Pancreas (tissue), 10 donors: ENCODE measurements at regions not wholly inside any gene's neighbourhood (a gene's known extent, or its start where the extent isn't known, plus 50 kb on each side); places are given as distances from the start of the nearest gene placed in this dataset.

Source experiments
- ATAC-seq, 4 donors: fragments of 200-7000 bp; cut with Tn5 transposase; one replicate each; pipeline versions ENCODE4 v1.8.0 to v1.9.1; 2020; ENCODE audit warnings: mild to moderate bottlenecking in 4 of 4, moderate library complexity in 4 of 4
- DNase-seq, 6 donors: peaks; one replicate each; pipeline ENCODE4 v3.0.0-alpha.2; 2020
- FAIRE-seq: peaks from 2 replicates; lab custom pipeline; 2012; peaks lifted over from hg19 to GRCh38; lab: Jason Lieb, UNC
- H3K27ac ChIP-seq, 4 donors: fragments of 200-600 bp; sonication (generic); 1 replicate in 3 of 4; 2 replicates in 1 of 4; pipeline versions ENCODE4 v1.5.0 to v1.8.0; 2020
- H3K27me3 ChIP-seq, 4 donors: fragments of 200-600 bp; one replicate each; pipeline ENCODE4 v1.8.0; 2021
- H3K36me3 ChIP-seq, 3 donors: fragments of 200-600 bp; sonication (generic) in 1 of 3; one replicate each; pipeline versions ENCODE4 v1.5.0 to v1.8.0; 2020 to 2021
- H3K4me1 ChIP-seq, 3 donors: fragments of 200-600 bp; one replicate each; pipeline ENCODE4 v1.8.0; 2021
- H3K4me3 ChIP-seq, 4 donors: fragments of 200-600 bp; sonication (generic) in 2 of 4; one replicate each; pipeline versions ENCODE4 v1.5.0 to v1.8.0; 2020 to 2021
- H3K9me3 ChIP-seq, 4 donors: fragments of 200-600 bp; one replicate each; pipeline ENCODE4 v1.8.0; 2021
- WGBS, 2 donors: extraction: QIAGEN DNeasy Blood & Tissue Kit; methylation state at CpG; one replicate each; pipeline ENCODE4 v1.1.7; 2013; 5-methylcytosine and 5-hydroxymethylcytosine counted together
- intact Hi-C, 3 donors: fragments of 100-400 bp; cut with DNase I; formaldehyde crosslinking; loops; one replicate each; pipeline versions ENCODE4 v1.11.1 to v1.14.2; 2022
- TF ChIP-seq, protein P1 (sequence below), 4 donors: fragments of 200-600 bp; sonication (generic) in 3 of 4; IDR thresholded peaks; one replicate each; pipeline versions ENCODE4 v1.5.0 to v1.8.0; 2021; ENCODE audit warnings: antibody characterized with exemption in 4 of 4
- donor health status: healthy with polysubstance abuse.
- donor health status: DM: no; HTN: no; CAD: no; lungs with moderate emphysema.
- donor health status: DM: no; HTN: no; CAD: no.
- donor health status: control.
- donor health status: control.
- donor health status: Bipolar disorder and iron deficiency.
- donor health status: DM: yes; HTN: yes; CAD: no.
- donor health status: DM: no; HTN: no; CAD: no.
- donor health status: DM: no; HTN: no; CAD: no.
- donor health status: DM: yes; HTN: yes; CAD: no.

DNA sequence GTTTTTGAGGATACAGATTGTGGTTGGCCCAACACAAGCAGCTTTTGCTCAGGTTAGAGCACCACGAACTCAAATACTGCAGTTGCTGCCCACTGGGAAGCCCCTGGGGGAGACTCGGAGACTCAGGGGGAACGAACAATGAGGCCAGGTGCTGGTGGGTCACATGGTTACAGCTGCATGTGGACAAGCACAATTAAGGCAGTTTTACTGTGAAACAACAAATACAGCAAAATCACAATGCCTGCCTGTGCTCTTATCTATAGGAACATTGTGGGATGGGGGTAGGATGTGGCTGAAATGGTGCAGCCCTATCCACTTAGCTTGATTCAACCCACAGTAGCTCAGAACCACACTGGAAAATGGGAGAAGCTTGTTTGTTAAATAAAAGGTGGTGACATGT lies 119.7 kb upstream of the SPATA13 start:
- Histone ChIP-seq H3K27ac (no peak overlapping the region), H3K4me1 (peaks cover 0 to 11% (median 6%) of the 10 kb centered on the region in 3 donors), H3K36me3 (no peaks in the 10 kb centered on the region), H3K9me3 (no peaks in the 10 kb centered on the region), H3K4me3 (no peak overlapping the region), H3K27me3 (no peaks in the 10 kb centered on the region)
- 75 to 83% methylated on average over 3 of the region's 3 CpGs for WGBS, 2 donors
- TF ChIP-seq, protein P1, sequence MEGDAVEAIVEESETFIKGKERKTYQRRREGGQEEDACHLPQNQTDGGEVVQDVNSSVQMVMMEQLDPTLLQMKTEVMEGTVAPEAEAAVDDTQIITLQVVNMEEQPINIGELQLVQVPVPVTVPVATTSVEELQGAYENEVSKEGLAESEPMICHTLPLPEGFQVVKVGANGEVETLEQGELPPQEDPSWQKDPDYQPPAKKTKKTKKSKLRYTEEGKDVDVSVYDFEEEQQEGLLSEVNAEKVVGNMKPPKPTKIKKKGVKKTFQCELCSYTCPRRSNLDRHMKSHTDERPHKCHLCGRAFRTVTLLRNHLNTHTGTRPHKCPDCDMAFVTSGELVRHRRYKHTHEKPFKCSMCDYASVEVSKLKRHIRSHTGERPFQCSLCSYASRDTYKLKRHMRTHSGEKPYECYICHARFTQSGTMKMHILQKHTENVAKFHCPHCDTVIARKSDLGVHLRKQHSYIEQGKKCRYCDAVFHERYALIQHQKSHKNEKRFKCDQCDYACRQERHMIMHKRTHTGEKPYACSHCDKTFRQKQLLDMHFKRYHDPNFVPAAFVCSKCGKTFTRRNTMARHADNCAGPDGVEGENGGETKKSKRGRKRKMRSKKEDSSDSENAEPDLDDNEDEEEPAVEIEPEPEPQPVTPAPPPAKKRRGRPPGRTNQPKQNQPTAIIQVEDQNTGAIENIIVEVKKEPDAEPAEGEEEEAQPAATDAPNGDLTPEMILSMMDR (IDR thresholded peaks at IDR 0.05) = no peak
- DNase-seq (no peak), ATAC-seq (no peak), FAIRE-seq (no peak)
- intact Hi-C loops = loop anchor here in 1 of 3 donors (10.0 kb wide), 1 partner anchor 184 kb away; no protein-coding TSS in a partner anchor

DNA sequence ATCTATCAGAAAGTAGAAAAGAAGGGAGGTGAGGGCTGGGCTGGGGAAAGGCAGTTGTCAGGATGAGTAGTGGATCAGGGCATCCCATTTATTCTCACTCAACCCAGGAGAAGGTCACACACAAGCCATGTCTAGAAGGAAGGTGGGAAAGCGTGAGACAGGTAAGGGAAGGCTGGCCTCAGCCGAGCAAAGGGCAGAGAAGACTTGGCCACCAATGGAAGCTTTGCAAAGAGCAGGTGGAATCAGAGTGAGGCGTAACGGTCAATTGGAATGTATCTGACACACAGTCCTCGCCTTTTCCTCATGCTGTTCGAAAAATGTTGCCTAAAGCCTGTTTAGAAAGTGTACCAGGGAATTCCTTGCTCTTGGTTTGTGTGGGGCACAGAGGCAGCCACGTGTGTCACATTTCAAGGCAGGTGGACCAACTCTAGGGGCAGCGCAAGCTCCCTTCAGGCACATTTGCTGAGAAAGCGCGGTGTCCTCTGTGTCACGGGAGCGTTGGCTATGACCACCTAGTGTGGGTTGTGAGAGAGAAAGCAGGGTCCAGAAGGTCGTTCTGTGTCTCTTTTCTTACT lies 118.8 kb upstream of the SPATA13 start:
- no peaks in the 10 kb centered on the region for H3K9me3 ChIP-seq
- H3K27ac ChIP-seq = no peak overlapping the region
- H3K36me3 ChIP-seq = no peaks in the 10 kb centered on the region
- H3K4me3 ChIP-seq = no peak overlapping the region
- intact Hi-C loops = loop anchor here in 1 of 3 donors (10.0 kb wide), 1 partner anchor 183 kb away; no protein-coding TSS in a partner anchor
- H3K27me3 ChIP-seq = no peaks in the 10 kb centered on the region
- TF ChIP-seq, protein P1 (IDR thresholded peaks at IDR 0.05) = no peak
- FAIRE-seq (no peak), DNase-seq (no peak), ATAC-seq (no peak)
- WGBS, 2 donors = 58 to 70% methylated on average over 13 of the region's 13 CpGs
- H3K4me1 ChIP-seq = peaks cover 0 to 8% (median 3%) of the 10 kb centered on the region in 3 donors

DNA sequence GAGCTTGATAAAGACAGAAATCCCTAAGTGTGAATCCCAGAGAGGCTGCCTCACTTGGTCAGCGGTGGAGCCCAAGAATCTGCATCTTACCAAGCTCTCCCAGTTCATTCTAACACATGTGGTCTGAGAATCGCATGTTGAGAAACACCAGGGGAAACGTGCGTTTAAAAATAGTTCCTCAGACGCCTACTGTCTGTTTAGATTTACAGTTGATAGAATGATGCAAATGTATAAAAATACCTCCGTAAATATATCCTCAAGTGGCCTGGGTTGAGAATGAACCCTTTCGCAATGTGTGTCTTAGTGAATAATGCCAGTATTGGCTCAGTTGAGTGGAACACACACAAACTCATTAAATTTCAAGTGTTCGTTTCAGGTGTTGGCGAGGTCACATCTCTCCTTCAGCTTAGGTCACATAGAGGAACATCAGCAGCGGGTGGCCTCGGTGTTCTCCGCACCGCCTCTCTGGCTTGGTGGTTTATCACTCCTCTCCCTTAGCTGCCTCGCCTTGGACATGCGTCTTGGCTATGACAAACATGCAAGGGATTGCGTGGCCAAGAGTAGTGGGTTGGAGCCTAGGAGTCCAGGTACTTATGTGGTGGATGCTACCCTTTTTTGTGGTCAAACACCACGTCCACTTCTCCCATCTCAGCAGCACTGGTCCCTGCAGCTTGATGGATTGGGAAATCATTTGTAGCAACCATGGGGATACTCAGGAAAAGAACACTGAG lies 117.6 kb upstream of the SPATA13 start:
- WGBS, 2 donors = 68 to 77% methylated on average over 17 of the region's 17 CpGs
- TF ChIP-seq, protein P1 (IDR thresholded peaks at IDR 0.05) = no peak
- Histone ChIP-seq H3K27ac (no peak overlapping the region), H3K9me3 (no peaks in the 10 kb centered on the region), H3K4me1 (peaks cover 0 to 8% (median 3%) of the 10 kb centered on the region in 3 donors), H3K36me3 (no peaks in the 10 kb centered on the region), H3K4me3 (no peak overlapping the region), H3K27me3 (no peaks in the 10 kb centered on the region)
- no peak for DNase-seq
- no peak for ATAC-seq
- FAIRE-seq = no peak
- intact Hi-C loops = loop anchor here in 1 of 3 donors (10.0 kb wide), 1 partner anchor 182 kb away; no protein-coding TSS in a partner anchor

DNA sequence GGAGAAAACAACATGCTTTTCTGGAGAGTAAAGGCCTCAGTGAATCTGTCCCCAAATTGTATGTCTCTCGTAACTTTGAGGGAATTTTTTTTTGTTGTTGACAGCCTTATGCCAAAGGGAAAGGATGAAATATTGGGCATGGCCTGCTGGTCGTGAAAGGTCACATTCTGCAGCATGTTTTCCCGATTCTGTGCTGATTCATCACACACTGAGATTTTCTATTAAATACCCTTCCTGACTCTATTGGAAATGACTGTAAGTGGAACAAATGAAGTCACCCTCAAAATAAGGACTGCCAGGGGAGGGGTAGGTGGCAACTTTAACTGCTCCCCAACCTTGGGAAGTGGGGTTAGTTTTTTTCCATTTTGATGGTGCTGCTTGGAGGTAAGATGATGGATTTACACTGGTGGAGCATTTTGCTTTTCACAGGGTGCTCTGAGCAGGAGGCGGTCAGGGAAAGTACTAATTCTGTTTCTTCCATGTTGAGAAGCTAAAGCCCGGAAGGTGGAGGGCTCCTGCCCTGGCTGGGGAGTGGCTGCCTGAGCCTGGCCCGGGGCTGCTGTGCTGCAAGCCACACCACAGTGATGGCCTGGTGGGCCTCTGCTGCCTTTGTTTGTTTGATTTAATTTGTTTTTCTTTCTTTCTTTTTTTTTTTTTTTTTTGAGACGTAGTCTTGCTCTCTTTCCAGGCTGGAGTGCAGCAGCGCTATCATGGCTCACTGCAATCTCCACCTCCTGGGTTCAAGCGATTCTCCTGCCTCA lies 116.8 kb upstream of the SPATA13 start:
- ATAC-seq (no peak), FAIRE-seq (no peak)
- 81 to 84% methylated on average over 9 of the region's 9 CpGs for WGBS, 2 donors

More for the DNA sequence above, 116.8 kb upstream of the SPATA13 start:
- H3K4me3 ChIP-seq = no peak overlapping the region
- TF ChIP-seq, protein P1 (IDR thresholded peaks at IDR 0.05) = no peak
- DNase-seq = no peak
- no peak overlapping the region for H3K27ac ChIP-seq
- H3K4me1 ChIP-seq = peaks cover 0 to 8% (median 0%) of the 10 kb centered on the region in 3 donors
- H3K27me3 ChIP-seq = no peaks in the 10 kb centered on the region
- intact Hi-C loops = loop anchor here in 1 of 3 donors (10.0 kb wide), 1 partner anchor 181 kb away; no protein-coding TSS in a partner anchor
- no peaks in the 10 kb centered on the region for H3K9me3 ChIP-seq
- no peaks in the 10 kb centered on the region for H3K36me3 ChIP-seq
